NCI-H187 treated with DMSO at 0.1 percent for 48 hours (cell line): ENCODE measurements at regions not wholly inside any gene's neighbourhood (a gene's known extent, or its start where the extent isn't known, plus 50 kb on each side); places are given as distances from the start of the nearest gene placed in this dataset.

Experiments
- DNase-seq: peaks from one replicate; lab custom pipeline; 2025; lab: John Stamatoyannopoulos, UW

- no peak for DNase-seq
Observed at GRCh38 chr14:76948976-76949375, 79.5 kb downstream of the IRF2BPL start.

DNA sequence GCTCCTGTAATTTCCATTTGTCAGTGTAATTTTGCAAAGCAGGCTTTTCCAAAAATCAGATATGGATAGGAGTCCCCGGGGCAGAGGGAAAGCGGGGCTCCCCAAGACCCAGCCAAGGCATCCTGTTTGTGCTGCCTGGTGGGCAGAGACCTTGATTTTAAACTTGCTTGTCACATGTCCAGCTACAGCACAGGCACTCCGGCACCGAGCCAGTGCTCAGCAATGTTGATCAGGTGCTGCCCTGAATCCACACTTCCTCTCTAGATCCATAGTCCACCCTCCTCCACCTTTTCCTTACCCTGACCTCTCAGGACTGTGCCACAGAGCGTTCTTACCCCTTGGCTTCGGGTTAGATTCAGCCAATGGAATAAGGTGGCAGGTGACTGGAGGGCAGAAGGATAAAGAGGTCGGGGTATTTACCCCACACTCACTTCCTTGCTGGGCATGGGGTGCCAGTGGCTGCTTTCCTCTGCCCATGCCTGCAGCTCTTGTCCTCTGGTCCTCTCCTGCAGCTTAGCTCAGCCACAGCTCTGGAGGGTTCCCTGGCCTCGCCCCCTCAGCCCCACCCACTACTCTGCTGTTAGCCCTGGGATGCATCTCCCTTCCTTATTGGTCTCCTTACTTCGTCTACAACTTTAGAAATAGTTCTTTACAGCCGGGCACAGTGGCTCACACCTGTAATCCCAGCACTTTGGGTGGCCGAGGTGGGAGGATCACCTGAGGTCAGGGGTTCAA is 80.1 kb downstream of the IRF2BPL start:
- no peak for DNase-seq

DNA sequence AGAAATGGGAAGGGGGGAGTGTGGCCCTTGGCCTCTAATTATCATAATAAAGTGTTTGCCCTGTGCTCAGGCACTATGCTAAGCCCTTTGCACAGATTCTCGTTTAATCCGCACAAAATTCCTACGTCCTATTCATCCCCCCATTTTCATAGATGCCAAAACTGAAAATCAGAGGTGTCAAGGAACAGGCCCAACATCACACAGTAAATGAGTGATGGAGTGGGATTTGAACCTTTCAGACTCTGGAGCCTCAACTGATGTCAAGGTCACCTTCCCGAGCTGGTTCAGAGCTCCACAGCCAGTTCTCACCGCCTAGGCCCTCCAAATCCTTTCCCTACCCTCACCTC is 80.7 kb downstream of the IRF2BPL start:
- no peak for DNase-seq

GRCh38 chr14:76947078-76947837 is 81.2 kb downstream of the IRF2BPL start:
- DNase-seq: peak; percentile 91

GRCh38 chr14:76946753-76947077 is 81.8 kb downstream of the IRF2BPL start:
- DNase-seq: no peak

- no peak for DNase-seq
Observed at GRCh38 chr14:76943072-76943471, 85.4 kb downstream of the IRF2BPL start.

DNA sequence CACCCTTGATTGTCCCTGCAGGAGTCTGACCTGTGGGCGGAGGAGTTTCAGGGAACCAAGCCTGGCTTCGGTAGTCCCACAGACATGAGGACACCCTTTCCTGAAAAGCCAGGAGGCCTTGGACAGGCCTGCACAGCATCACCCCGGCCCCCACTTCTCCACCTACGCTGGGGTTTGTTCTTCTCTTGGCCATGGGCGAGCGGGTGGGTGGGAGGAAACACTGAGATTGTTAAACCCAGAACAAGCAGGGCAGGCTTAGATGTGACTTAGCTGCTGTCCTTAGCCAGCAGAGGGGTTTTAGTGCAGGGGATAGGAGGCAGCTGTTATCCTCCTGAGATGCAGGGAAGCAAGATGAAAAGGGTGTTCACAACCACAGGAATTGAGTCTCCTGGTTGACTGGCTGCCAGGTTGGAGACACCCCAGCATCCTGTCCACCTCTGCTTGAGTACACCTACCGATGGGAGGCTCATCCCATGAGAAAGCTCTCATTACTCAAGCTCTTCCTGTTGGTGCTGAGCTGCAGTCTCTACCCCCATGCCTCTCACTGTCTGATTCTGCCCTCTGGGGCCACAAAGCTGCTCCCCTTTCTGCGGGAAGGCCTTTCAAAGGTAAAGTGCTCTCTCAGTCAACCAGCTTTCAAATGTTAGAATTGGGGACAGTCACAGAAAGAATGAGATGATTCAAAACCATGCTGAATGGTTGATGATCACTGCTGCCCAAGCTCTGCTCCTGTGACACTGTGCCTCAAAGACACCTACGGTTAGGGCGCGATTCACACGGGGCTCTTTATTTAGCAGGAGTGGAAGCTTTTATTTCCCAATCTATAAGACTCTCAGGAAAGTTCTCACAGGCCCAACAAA is 86.3 kb downstream of the IRF2BPL start:
- no peak for DNase-seq

- no peak for DNase-seq
Observed at GRCh38 chr14:76941544-76941943, 87.0 kb downstream of the IRF2BPL start.

DNA sequence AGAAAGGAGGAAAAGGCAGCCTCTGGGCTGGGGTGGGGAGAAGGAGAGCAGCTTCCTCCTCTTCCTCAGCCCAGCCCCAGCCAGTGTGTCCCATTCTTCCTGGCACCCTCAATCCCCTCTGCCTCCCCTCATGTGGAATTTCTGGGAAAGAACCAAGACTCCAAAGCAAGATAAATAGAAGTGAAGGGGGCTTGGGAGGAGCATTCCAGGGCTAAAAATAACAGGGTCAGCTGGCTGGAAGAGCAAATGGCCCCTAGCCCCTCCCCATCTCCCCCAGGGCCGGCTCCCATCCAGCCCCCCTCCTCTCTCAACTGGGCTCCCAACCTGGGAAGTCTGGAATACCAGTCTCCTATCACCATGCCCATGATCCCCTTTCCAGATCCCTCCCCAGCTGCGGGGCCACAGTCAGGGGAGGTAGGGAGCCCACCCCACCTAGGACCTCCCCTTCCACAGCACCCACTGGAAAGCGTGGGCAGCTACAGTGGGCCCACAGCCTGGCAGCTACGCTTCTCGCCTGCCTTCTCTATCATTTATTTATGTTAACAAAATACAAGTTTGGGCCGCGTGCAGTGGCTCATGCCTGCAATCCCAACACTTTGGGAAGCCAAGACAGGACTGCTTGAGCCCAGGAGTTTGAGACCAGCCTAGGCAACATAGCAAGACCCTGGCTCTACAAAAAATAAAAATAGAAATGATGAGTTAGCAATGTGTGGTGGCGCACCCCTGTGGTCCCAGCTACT is 88.3 kb downstream of the IRF2BPL start:
- no peak for DNase-seq

DNA sequence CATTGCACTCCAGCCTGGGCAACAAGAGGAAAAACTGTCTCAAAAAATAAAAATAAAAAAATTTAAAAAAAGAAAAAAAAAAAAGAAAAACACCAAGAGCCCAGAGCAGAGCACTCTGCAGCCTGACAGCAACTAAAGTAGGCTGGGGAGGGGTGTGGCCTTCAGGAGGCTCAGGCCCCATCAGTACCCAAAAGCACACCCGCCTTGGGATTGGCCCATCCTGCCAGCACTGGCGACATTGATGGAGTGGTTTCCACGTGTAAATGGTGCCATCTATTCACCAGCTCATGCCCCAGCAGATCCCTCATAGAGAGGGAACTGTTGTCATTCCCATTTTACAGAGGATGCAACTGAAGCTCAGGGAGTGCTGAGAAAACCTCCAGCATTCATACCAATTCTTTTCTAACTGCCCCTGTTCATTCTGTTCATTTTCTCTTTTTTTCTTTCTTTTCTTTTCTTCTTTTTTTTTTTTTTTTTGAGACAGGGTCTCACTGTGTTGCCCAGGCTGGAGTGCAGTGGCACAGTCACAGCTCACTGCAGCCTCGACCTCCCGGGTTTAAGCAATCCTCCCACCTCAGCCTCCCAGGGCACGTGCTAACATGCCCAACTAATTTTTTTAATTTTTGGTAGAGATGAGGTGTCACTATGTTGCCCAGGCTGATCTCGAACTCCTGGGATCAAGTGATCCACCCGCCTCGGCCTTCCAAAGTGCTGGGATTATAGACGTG is 89.3 kb downstream of the IRF2BPL start:
- no peak for DNase-seq

- no peak for DNase-seq
Observed at GRCh38 chr14:76938092-76938500, 90.4 kb downstream of the IRF2BPL start.

DNA sequence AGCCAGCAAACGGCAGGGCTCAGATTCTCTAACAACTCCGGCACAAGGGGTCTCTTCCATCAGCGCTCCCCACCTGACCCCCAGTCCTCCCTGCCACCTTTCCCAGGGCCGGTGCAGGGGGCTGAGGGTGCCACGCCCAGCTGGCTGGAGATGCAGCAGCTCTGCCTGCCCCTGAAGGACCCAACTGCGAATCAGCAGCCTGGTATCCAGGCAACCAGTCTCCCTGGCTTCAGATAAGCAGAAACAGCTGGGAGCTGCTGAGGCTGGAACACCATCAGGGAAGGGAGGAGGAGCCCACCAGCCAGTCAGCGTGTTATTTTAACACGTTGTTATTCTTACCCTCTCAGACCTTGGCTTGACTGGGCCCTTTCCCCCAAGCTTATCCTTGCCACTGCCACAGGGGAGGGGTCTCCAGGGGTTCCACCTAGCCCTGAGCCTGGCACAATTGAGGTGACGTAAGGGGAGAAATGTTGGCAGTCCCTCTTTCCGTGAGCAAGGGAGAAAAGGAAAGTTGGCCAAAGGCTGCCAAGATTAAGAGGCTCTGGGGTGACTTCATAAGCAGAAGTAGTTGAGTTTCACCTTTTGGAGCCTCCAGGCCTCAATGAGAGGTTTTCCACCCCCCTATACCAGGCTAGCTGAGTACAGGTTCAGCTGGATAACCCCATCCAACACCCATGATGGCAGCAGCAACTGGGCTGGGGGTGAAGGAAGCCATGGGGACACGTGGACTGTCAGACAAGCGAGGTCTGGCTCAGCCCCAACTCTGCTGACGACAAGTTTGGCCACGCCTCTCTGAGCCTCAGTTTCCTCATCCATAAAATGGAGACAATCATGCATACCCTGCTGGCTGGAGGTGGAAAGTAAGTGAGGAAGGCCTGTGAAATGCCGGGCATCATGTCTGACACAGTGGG is 91.1 kb downstream of the IRF2BPL start:
- peak; percentile 72 for DNase-seq

- DNase-seq: no peak
Observed at GRCh38 chr14:76936483-76936882, 92.0 kb downstream of the IRF2BPL start.

DNA sequence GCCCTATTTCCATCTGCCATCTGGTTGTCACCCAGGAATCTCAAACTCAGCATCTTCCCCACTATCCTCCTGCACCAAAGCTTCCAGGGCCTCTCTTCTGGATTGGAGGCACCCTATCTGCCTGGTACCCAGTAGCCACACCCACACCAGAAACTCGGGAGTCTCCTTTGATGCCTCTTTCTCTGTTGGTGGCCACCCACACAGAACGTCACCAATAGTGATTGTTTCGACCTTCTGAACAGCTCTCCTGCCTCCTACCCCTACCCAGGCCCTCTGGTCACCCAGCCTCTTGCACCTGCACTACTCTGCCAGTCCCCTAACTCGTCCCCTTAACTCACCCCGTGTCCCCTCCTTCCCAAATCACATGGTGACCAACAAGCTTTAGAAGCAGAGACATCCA is 95.0 kb downstream of the IRF2BPL start:
- no peak for DNase-seq

DNA sequence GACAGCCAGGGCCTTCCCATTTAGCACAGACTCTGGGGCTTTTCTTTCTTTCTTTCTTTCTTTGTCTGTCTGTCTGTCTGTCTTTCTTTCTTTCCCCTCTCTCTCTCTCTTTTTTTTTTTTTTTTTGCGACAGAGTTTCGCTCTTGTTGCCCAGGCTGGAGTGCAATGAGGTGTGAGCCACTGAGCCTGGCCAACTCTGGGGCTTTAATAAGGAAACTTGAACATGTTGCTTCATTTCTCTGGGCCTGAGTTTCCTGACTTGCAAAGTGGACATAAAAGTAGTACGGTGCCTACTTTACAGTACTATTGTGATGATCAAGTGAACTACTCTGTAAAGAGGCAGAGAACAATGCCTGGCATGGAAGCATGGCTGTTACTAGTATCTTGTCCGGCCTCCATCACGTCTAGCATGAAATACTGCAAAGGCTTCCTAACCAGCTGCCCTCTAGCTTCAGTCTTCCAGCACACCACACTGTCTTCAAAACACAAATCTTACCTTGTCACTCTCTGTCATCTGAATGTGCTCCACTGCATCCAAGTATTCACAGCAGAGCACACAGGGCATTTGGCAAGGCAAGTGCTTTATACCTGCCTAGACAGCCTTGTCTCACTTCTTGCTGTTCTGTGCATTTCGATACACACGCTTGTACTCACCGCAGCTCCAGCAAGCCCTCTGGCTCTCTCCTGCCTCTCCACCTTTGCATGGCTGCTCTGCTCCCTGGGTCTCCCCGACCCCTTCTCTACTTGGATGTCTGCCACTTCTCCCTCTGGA is 96.7 kb downstream of the IRF2BPL start:
- DNase-seq: no peak

DNA sequence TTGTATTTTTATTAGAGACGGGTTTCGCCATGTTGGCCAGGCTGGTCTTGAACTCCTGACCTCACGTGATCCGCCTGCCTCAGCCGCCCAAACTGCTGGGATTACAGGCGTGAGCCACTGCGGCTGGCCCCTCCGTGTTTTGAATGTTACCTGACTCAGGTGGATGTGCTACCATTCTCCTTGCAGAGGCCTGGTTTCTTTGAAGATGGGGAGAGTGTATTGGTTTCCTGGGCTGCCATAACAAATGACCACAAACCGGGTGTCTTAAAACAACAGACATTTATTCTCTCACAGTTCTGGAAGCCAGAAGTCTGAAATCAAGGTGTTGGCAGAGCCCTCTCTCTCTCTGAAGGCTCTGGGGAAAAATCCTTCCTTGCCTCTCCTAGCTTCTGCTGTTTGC is 98.0 kb downstream of the IRF2BPL start:
- no peak for DNase-seq

DNA sequence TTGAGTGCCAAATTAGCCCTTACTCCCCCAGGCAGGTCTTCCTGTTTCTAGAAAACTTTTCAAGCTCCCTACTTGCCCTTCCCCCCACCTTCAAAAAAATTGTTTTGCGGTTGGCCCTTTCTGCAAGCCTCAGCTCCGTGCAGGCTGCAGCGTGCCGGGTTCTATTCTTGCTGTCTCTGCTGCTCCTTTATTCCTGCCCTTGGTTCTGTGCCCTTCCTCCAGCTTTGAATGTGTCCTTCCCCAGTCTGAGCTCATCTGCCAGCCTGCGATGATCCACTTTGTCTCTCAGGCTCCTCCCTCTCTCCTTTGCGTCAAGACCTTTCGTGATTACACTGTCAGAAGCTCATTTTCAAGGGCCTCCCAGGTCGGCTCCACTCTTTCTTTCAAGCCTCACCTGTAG is 98.6 kb downstream of the IRF2BPL start:
- peak; percentile 91 for DNase-seq

DNA sequence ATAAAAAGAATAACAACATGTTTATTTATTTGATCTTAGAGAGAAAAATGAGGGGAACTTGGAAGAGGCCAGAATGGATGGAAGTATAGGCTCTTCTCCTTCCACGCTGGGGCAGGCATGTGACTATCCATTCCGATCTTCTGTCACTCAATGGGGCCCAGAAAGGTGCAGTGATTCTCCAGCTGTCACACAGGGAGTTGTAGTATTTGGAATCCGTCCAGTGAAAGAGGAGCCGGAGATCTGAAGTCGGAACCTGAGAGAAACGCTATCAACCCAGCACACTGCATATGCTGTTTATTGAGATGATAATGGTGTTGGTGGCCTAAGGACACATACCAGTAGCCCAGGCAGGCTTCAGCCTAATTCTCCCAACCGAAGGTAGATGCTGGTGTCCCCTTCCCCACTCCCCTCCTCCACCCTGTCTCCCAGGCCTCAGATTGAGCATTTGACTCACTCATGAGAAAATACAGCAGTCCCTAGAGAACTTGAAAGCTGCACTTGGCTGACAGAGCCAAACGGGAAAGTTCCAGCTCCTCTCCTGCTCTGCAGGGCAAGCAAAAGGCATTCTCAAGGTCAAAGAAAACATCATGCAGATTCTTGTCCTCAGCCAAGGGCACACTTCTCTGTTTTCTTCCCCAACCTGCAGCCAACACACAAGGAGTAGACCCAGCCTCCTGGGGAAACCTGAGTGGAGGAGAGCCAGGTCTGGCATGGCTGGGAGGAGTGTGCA is 100.4 kb downstream of the IRF2BPL start:
- no peak for DNase-seq
